Endothelial cell of umbilical vein (primary cell): ENCODE measurements at regions not wholly inside any gene's neighbourhood (a gene's known extent, or its start where the extent isn't known, plus 50 kb on each side); places are given as distances from the start of the nearest gene placed in this dataset.

Source experiments
- BruUV-seq: library from RNA; stranded (reverse); fragments of 400-500 nt; replicated peaks from 2 replicates; lab custom pipeline; 2021; lab: Mats Ljungman, UMichigan
- CTCF ChIA-PET: fragments of 300-600, 350-600 bp; sonication (Branson Sonifier 250); formaldehyde crosslinking; loops from one replicate; lab custom pipeline; 2021; ENCODE audit warnings: antibody characterized with exemption, inconsistent platforms; lab: Charles Lee
- POLR2A ChIA-PET: fragments of 300-600, 350-600 bp; sonication (Branson Sonifier 250); formaldehyde crosslinking; loops from one replicate; lab custom pipeline; 2021; ENCODE audit warnings: antibody characterized with exemption, inconsistent platforms; lab: Charles Lee
- DNase-seq: peaks from one replicate; pipeline ENCODE4 v3.0.0-alpha.2; 2011; ENCODE audit warnings: low read depth, low spot score
- FAIRE-seq: peaks from 2 replicates; lab custom pipeline; 2011; peaks lifted over from hg19 to GRCh38; lab: Jason Lieb, UNC
- H2AFZ ChIP-seq: 2 replicates; pipeline ENCODE4 v1.6.0; 2012; ENCODE audit warnings: low read depth, low read length, control low read depth, inconsistent platforms
- H3K27ac ChIP-seq: 2 replicates; pipeline ENCODE4 v1.5.1; 2011; ENCODE audit warnings: low read depth, mild to moderate bottlenecking, control low read depth, low read length, moderate library complexity; ENCODE audit not compliant: insufficient read depth
- H3K27me3 ChIP-seq, 2 experiments: 2 replicates each; pipeline versions ENCODE4 v1.6.0 to v1.6.1; 2011; ENCODE audit warnings: low read length in 2 of 2, mixed read lengths in 1 of 2; ENCODE audit not compliant: control insufficient read depth in 2 of 2, insufficient read depth in 2 of 2
- H3K36me3 ChIP-seq, 2 experiments: 2 replicates in 1 of 2; 3 replicates in 1 of 2; pipeline ENCODE4 v1.5.1; 2011; ENCODE audit warnings: low read length in 2 of 2, mild to moderate bottlenecking in 1 of 2, moderate library complexity in 1 of 2; ENCODE audit not compliant: control insufficient read depth in 2 of 2, insufficient read depth in 2 of 2; ENCODE audit errors: extremely low read depth in 1 of 2
- H3K4me1 ChIP-seq: 3 replicates; pipeline ENCODE4 v1.5.1; 2011; ENCODE audit warnings: mild to moderate bottlenecking, low read length; ENCODE audit not compliant: control insufficient read depth, insufficient read depth; ENCODE audit errors: extremely low read depth
- H3K4me2 ChIP-seq: 2 replicates; pipeline ENCODE4 v1.6.1; 2011; ENCODE audit warnings: low read length, control low read depth, mixed read lengths; ENCODE audit not compliant: insufficient read depth
- H3K4me3 ChIP-seq, 3 experiments: fragments of 200-600 bp in 1 of 3; sonication (generic), shearing (Covaris generic) in 1 of 3; replicated peaks in 1 of 3; 2 replicates each; pipeline ENCODE4 v1.5.1; 2011 to 2016; ENCODE audit warnings: control low read depth in 3 of 3, low read length in 3 of 3, mild to moderate bottlenecking in 2 of 3, inconsistent platforms in 1 of 3, low read depth in 1 of 3, moderate library complexity in 1 of 3; ENCODE audit not compliant: insufficient read depth in 1 of 3
- H3K79me2 ChIP-seq: 2 replicates; pipeline ENCODE4 v1.6.0; 2012; ENCODE audit warnings: low read length, inconsistent platforms; ENCODE audit not compliant: control insufficient read depth, insufficient read depth
- H3K9ac ChIP-seq: replicated peaks from 2 replicates; pipeline ENCODE3; 2011; ENCODE audit warnings: low read length, control low read depth; ENCODE audit not compliant: insufficient read depth; ENCODE audit errors: extremely low read depth
- H3K9me1 ChIP-seq: replicated peaks from 3 replicates; pipeline ENCODE4 v1.6.0; 2011; ENCODE audit warnings: mild to moderate bottlenecking, low read length; ENCODE audit not compliant: control insufficient read depth, insufficient read depth; ENCODE audit errors: extremely low read depth
- H3K9me3 ChIP-seq: replicated peaks from 2 replicates; pipeline ENCODE4 v1.5.1; 2012; ENCODE audit warnings: low read length, inconsistent platforms; ENCODE audit not compliant: control insufficient read depth, insufficient read depth
- H4K20me1 ChIP-seq: replicated peaks from 2 replicates; pipeline ENCODE3; 2011; ENCODE audit warnings: mild to moderate bottlenecking, low read length; ENCODE audit not compliant: control insufficient read depth, insufficient read depth; ENCODE audit errors: extremely low read depth
- CTCF ChIP-seq, 2 donors: IDR thresholded peaks; 1 replicate in 1 of 2; 2 replicates in 1 of 2; pipeline ENCODE4 v1.5.1; 2011; ENCODE audit warnings: low read length in 2 of 2, mild to moderate bottlenecking in 2 of 2, moderate library complexity in 2 of 2, control low read depth in 1 of 2, inconsistent platforms in 1 of 2, low read depth in 1 of 2; ENCODE audit not compliant: insufficient read depth in 1 of 2; ENCODE audit errors: extremely low read depth in 1 of 2
- EZH2 ChIP-seq: IDR thresholded peaks from 2 replicates; pipeline ENCODE4 v1.6.1; 2012; ENCODE audit warnings: borderline replicate concordance, low read depth, mild to moderate bottlenecking, moderate library complexity, low read length, inconsistent platforms; ENCODE audit not compliant: severe bottlenecking
- FOS ChIP-seq: IDR thresholded peaks from 2 replicates; pipeline ENCODE4 v1.6.1; 2011; ENCODE audit warnings: mild to moderate bottlenecking, low read length, moderate library complexity, borderline replicate concordance; ENCODE audit not compliant: insufficient read depth
- GATA2 ChIP-seq: IDR thresholded peaks from 2 replicates; pipeline ENCODE4 v1.7.0; 2011; ENCODE audit warnings: low read depth, mild to moderate bottlenecking, moderate library complexity, mixed read lengths, low read length; ENCODE audit not compliant: insufficient read length, insufficient read depth
- JUN ChIP-seq: IDR thresholded peaks from 2 replicates; pipeline ENCODE4 v1.6.1; 2011; ENCODE audit warnings: borderline replicate concordance, low read depth; ENCODE audit not compliant: insufficient read length, insufficient read depth
- MAX ChIP-seq: IDR thresholded peaks from 2 replicates; pipeline ENCODE4 v1.6.1; 2011; ENCODE audit not compliant: insufficient read depth, insufficient read length
- MYC ChIP-seq: IDR thresholded peaks from one replicate; pipeline ENCODE4 v1.6.1; 2011; ENCODE audit warnings: mild to moderate bottlenecking, low read depth, low read length
- POLR2A ChIP-seq: IDR thresholded peaks from 2 replicates; pipeline ENCODE4 v1.6.1; 2012; ENCODE audit warnings: low read depth, mild to moderate bottlenecking, control low read depth, low read length
- POLR2AphosphoS5 ChIP-seq: IDR thresholded peaks from 2 replicates; pipeline ENCODE4 v1.6.1; 2012; ENCODE audit warnings: low read depth, mild to moderate bottlenecking, control low read depth, low read length, moderate library complexity; ENCODE audit not compliant: insufficient read depth
- dilution Hi-C: fragments of 300-500 bp; cut with MboI; formaldehyde crosslinking; loops from one replicate; pipeline ENCODE4 v1.15.0; 2019; ENCODE audit warnings: low sequenced_read_pairs; ENCODE audit not compliant: extremely low pct_ligation_motif_present
- intact Hi-C: fragments of 100-400 bp; cut with micrococcal nuclease; formaldehyde crosslinking; loops from one replicate; pipeline ENCODE4 v1.10.0; 2022

- DNase-seq = no peak
- Histone ChIP-seq H3K9ac (no peak overlapping the region), H2AFZ (no peak overlapping the region), H3K27me3 (no peaks in the 10 kb centered on the region), H3K4me3 (no peak overlapping the region), H3K36me3 (no peaks in the 10 kb centered on the region), H4K20me1 (no peaks in the 10 kb centered on the region), H3K4me1 (no peaks in the 10 kb centered on the region), H3K4me2 (no peak overlapping the region), H3K79me2 (no peaks in the 10 kb centered on the region), H3K9me3 (no peaks in the 10 kb centered on the region), H3K9me1 (no peaks in the 10 kb centered on the region), H3K27ac (no peak overlapping the region)
- no peak for FAIRE-seq
- ChIA-PET CTCF (no interaction called here), POLR2A (no interaction called here)
- intact Hi-C loops = no loop called here
- BruUV-seq = no TSS peak
- dilution Hi-C loops = no loop called here
- TF ChIP-seq GATA2 (no peak), POLR2AphosphoS5 (no peak), EZH2 (no peak), MYC (no peak), POLR2A (no peak), CTCF (IDR thresholded peaks at IDR 0.05; ENCODE audit: extremely low read depth in 1 of 2, insufficient read depth in 1 of 2, low read depth in 1 of 2, low read length in 2 of 2) (no peak), FOS (no peak), JUN (no peak), MAX (no peak)
Observed at GRCh38 chr18:71832946-71833617, 711.1 kb downstream of the CBLN2 start.
